Retinal pigment epithelial cell (primary cell): ENCODE measurements at regions not wholly inside any gene's neighbourhood (a gene's known extent, or its start where the extent isn't known, plus 50 kb on each side); places are given as distances from the start of the nearest gene placed in this dataset.

Experiments
- DNase-seq: peaks from one replicate; pipeline ENCODE4 v3.0.0-alpha.2; 2010; ENCODE audit warnings: low read depth
- H3K4me3 ChIP-seq: 2 replicates; pipeline ENCODE4 v1.5.1; 2011; ENCODE audit warnings: mild to moderate bottlenecking, low read length, control low read depth, moderate library complexity
- CTCF ChIP-seq: conservative IDR thresholded peaks from 2 replicates; pipeline ENCODE4 v1.5.1; 2011; ENCODE audit warnings: low read depth, low read length, control low read depth, inconsistent platforms

GRCh38 chr10:4658777-4659176, 167.2 kb upstream of the AKR1E2 start:
- H3K4me3 ChIP-seq: no peak overlapping the region
- DNase-seq: no peak
- no peak for TF ChIP-seq CTCF

- TF ChIP-seq CTCF: peak; percentile 89
- no peak for DNase-seq
Observed at GRCh38 chr10:4656576-4657194, 169.3 kb upstream of the AKR1E2 start.

GRCh38 chr10:4655879-4656278, 170.1 kb upstream of the AKR1E2 start:
- no peak for TF ChIP-seq CTCF
- H3K4me3 ChIP-seq: no peak overlapping the region
- no peak for DNase-seq

More at GRCh38 chr10:4656576-4657194, 169.3 kb upstream of the AKR1E2 start:
- H3K4me3 ChIP-seq: no peak overlapping the region

GRCh38 chr10:4655406-4655805, 170.6 kb upstream of the AKR1E2 start:
- TF ChIP-seq CTCF: no peak

GRCh38 chr10:4654496-4654895, 171.5 kb upstream of the AKR1E2 start:
- no peak for TF ChIP-seq CTCF
- no peak for DNase-seq
- H3K4me3 ChIP-seq: no peak overlapping the region

More at GRCh38 chr10:4655406-4655805, 170.6 kb upstream of the AKR1E2 start:
- no peak overlapping the region for H3K4me3 ChIP-seq
- DNase-seq: no peak

GRCh38 chr10:4653160-4653559, 172.8 kb upstream of the AKR1E2 start:
- DNase-seq: no peak
- no peak for TF ChIP-seq CTCF
- no peak overlapping the region for H3K4me3 ChIP-seq
